ENCODE measurements at regions not wholly inside any gene's neighbourhood (a gene's known extent, or its start where the extent isn't known, plus 50 kb on each side); places are given as distances from the start of the nearest gene placed in this dataset.

GRCh38 chr16:13672196-13672595 lies 247.8 kb upstream of the ERCC4 start:
- no peak overlapping the region for H3K4me2 ChIP-seq (ENCODE audit: control insufficient read depth, insufficient read depth)
- POLR2A ChIA-PET: no interaction called here
- H3K9me3 ChIP-seq (replicated peaks; ENCODE audit: control insufficient read depth, insufficient read depth, low read length): no peaks in the 10 kb centered on the region; the same call in 2 of the 3 replicates
- intact Hi-C loops (cut with micrococcal nuclease; ENCODE audit: unreplicated experiment): no loop called here
- no peak for DNase-seq (ENCODE audit: low read depth, low spot score)
- H3K79me2 ChIP-seq (ENCODE audit: control insufficient read depth, insufficient read depth, low read length): no peaks in the 10 kb centered on the region
- no peak overlapping the region for H3K27ac ChIP-seq (ENCODE audit: control insufficient read depth, insufficient read depth)
- in situ Hi-C loops (cut with MboI): no loop called here
- H3K36me3 ChIP-seq (ENCODE audit: control insufficient read depth in 2 of 2, insufficient read depth in 2 of 2, low read length in 1 of 2): no peaks in the 10 kb centered on the region
- H4K20me1 ChIP-seq (ENCODE audit: control insufficient read depth, insufficient read depth): no peaks in the 10 kb centered on the region
- RAD21 ChIA-PET (ENCODE audit: unreplicated experiment): no interaction called here
- TF ChIP-seq NR2C2 (IDR thresholded peaks at IDR 0.05; ENCODE audit: borderline replicate concordance, control insufficient read depth, insufficient read length, low read depth) (no peak), MTA3 (IDR thresholded peaks at IDR 0.05; ENCODE audit: borderline replicate concordance, low read length) (no peak), HDAC2 (IDR thresholded peaks at IDR 0.05) (no peak), POLR2AphosphoS2 (IDR thresholded peaks at IDR 0.05; ENCODE audit: low read depth, low read length) (no peak), PBX3 (IDR thresholded peaks at IDR 0.05; ENCODE audit: insufficient replicate concordance, low read depth, low read length) (no peak), ZNF622 (IDR thresholded peaks at IDR 0.05) (no peak), NRF1 (conservative IDR thresholded peaks at IDR 0.05; ENCODE audit: low read depth, low read length) (no peak), BHLHE40 (IDR thresholded peaks at IDR 0.05; ENCODE audit: borderline replicate concordance in 1 of 2, low read depth in 2 of 2, low read length in 1 of 2) (no peak), ZSCAN29 (IDR thresholded peaks at IDR 0.05) (no peak), SMC3 (IDR thresholded peaks at IDR 0.05; ENCODE audit: borderline replicate concordance, low read length) (no peak), USF1 (IDR thresholded peaks at IDR 0.05; ENCODE audit: borderline replicate concordance, extremely low read length, insufficient read depth, low read depth, low read length) (no peak), NFXL1 (IDR thresholded peaks at IDR 0.05; ENCODE audit: borderline replicate concordance) (no peak), SP1 (IDR thresholded peaks at IDR 0.05; ENCODE audit: low read depth, low read length) (no peak), IRF4 (IDR thresholded peaks at IDR 0.05; ENCODE audit: low read depth, low read length) (no peak), MEF2B (IDR thresholded peaks at IDR 0.05; ENCODE audit: partially characterized antibody, poor library complexity, severe bottlenecking) (no peak), RCOR1 (conservative IDR thresholded peaks at IDR 0.05; ENCODE audit: low read depth, low read length) (no peak), CEBPZ (IDR thresholded peaks at IDR 0.05; ENCODE audit: low read depth, low read length) (no peak), BMI1 (IDR thresholded peaks at IDR 0.05; ENCODE audit: borderline replicate concordance) (no peak)
- H3K9ac ChIP-seq (ENCODE audit: control insufficient read depth, insufficient read depth, low read length): no peak overlapping the region
- H3K4me3 ChIP-seq: no peak overlapping the region
- no peaks in the 10 kb centered on the region for H3K27me3 ChIP-seq (replicated peaks in 1 of 2; ENCODE audit: control insufficient read depth in 2 of 2, insufficient read depth in 2 of 2, low read length in 1 of 2)
- WGBS (ENCODE audit: insufficient coverage, insufficient replicate concordance, low lambda C conversion rate, missing lambda C conversion rate): 33% methylated on average over 3 of the region's 3 CpGs
- FAIRE-seq: no peak
- CTCF ChIA-PET: interaction anchor here (1.1 kb wide), 1 partner anchor 244 kb away, joined by 3 read pairs; no protein-coding TSS in a partner anchor
- no peaks in the 10 kb centered on the region for H3K4me1 ChIP-seq (ENCODE audit: control insufficient read depth, insufficient read depth, low read length)
- H2AFZ ChIP-seq (ENCODE audit: control insufficient read depth, low read depth, low read length): no peak overlapping the region
- no peak for ATAC-seq
- BruUV-seq (replicated peaks): no TSS peak
- SMC1A ChIA-PET (ENCODE audit: uncharacterized antibody, unreplicated experiment): no interaction called here
